ENCODE measurements at regions not wholly inside any gene's neighbourhood (a gene's known extent, or its start where the extent isn't known, plus 50 kb on each side); places are given as distances from the start of the nearest gene placed in this dataset.

GRCh38 chr15:93987068-93987467, 244.3 kb upstream of the MCTP2 start:
- no peak for TF ChIP-seq CTCF (IDR thresholded peaks at IDR 0.05; ENCODE audit: insufficient read depth, low read length)
- TF ChIP-seq POLR2AphosphoS5 (IDR thresholded peaks at IDR 0.05; ENCODE audit: low read depth): no peak
- no peak for TF ChIP-seq REST (IDR thresholded peaks at IDR 0.05; ENCODE audit: insufficient replicate concordance, low read depth)
- TF ChIP-seq GABPA (IDR thresholded peaks at IDR 0.05; ENCODE audit: low read depth): no peak
- TF ChIP-seq SPI1 (IDR thresholded peaks at IDR 0.05; ENCODE audit: borderline replicate concordance, low read depth): no peak

Measured in HL-60 (cell line).